ENCODE measurements at regions not wholly inside any gene's neighbourhood (a gene's known extent, or its start where the extent isn't known, plus 50 kb on each side); places are given as distances from the start of the nearest gene placed in this dataset.

DNA sequence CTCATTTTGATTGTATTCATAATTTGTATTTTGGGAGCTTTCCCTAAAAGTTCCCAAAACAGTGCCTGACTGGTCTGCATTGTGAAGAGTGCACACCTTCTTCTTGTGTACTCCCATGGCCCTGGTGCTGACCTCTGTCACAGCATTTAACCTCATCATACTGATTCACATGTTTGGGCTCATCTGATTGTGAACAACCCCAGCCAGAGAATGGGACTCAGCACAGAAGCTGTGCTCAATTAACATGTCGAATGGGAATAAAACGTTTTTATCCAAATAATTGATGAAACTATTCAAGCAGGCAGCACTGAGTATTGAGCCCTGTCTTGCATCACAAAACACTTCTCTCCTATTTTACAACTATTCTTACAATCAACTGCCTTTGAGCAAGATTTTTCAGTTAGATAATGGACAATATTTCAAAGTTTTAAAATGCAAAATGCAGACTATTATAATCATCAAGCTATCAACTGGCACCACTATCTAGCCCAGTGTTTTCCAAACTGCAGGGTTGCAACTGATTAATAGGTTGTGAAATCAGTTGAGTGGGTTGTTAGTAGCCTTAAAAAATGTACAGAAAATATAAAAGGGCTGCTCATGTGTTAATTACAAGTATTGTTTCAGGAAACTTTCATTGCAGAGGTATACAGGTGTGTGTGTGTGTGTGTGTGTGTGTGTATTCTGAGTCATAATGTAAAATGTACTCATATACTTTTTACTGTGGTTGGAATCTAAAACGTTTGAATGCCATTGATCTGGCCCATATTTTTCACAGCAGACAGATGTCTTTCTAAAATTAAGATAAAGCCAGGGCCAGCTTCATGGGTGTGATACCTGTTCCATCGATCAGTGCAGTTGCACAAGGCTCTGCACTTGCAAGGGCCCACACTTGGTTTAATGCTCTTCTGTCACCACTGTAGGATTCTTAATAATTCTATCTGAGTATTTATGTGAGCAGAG is 190.5 kb downstream of the PIK3R1 start:
- ATAC-seq (no peak), DNase-seq (ENCODE audit: low spot score) (no peak)
- H3K79me2 ChIP-seq (replicated peaks; ENCODE audit: insufficient read depth) = no peaks in the 10 kb centered on the region
- H2AFZ ChIP-seq = peak overlapping the region; percentile 86
- Mint-ChIP-seq H3K4me3 (no peak overlapping the region), H3K36me3 (ENCODE audit: low read depth) (peaks cover 4% of the 10 kb centered on the region; the same call in 2 of the 3 replicates), H3K27ac (peak overlapping the region; percentile 71; the same call in 1 of the 2 replicates), H3K4me1 (peaks cover 34% of the 10 kb centered on the region), H3K9me3 (no peaks in the 10 kb centered on the region; the same call in 2 of the 3 replicates), H3K27me3 (ENCODE audit: insufficient read depth, low read depth, poor library complexity) (no peaks in the 10 kb centered on the region)
- H3K4me2 ChIP-seq = 0 out of 2 replicates have a peak overlapping the region, but pooled peaks have one; percentile 1
- peaks cover 9% of the 10 kb centered on the region for H3K9me2 ChIP-seq (ENCODE audit: insufficient read depth)
- no peak overlapping the region for H3K4me3 ChIP-seq
- no peaks in the 10 kb centered on the region for H3F3A ChIP-seq (replicated peaks; ENCODE audit: low read depth)
- no peaks in the 10 kb centered on the region for H4K20me1 ChIP-seq (replicated peaks; ENCODE audit: insufficient read depth)
- no peaks in the 10 kb centered on the region for H3K27me3 ChIP-seq (ENCODE audit: insufficient read depth)
- H3K4me1 ChIP-seq (ENCODE audit: insufficient read depth) = peaks cover 31% of the 10 kb centered on the region
- H3K27ac ChIP-seq (ENCODE audit: low read depth) = no peak overlapping the region
- TF ChIP-seq POLR2AphosphoS5 (IDR thresholded peaks at IDR 0.05; ENCODE audit: low read depth) = no peak
- TF ChIP-seq, protein P1, sequence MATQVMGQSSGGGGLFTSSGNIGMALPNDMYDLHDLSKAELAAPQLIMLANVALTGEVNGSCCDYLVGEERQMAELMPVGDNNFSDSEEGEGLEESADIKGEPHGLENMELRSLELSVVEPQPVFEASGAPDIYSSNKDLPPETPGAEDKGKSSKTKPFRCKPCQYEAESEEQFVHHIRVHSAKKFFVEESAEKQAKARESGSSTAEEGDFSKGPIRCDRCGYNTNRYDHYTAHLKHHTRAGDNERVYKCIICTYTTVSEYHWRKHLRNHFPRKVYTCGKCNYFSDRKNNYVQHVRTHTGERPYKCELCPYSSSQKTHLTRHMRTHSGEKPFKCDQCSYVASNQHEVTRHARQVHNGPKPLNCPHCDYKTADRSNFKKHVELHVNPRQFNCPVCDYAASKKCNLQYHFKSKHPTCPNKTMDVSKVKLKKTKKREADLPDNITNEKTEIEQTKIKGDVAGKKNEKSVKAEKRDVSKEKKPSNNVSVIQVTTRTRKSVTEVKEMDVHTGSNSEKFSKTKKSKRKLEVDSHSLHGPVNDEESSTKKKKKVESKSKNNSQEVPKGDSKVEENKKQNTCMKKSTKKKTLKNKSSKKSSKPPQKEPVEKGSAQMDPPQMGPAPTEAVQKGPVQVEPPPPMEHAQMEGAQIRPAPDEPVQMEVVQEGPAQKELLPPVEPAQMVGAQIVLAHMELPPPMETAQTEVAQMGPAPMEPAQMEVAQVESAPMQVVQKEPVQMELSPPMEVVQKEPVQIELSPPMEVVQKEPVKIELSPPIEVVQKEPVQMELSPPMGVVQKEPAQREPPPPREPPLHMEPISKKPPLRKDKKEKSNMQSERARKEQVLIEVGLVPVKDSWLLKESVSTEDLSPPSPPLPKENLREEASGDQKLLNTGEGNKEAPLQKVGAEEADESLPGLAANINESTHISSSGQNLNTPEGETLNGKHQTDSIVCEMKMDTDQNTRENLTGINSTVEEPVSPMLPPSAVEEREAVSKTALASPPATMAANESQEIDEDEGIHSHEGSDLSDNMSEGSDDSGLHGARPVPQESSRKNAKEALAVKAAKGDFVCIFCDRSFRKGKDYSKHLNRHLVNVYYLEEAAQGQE (IDR thresholded peaks at IDR 0.05; ENCODE audit: unreplicated experiment) = no peak
- TF ChIP-seq, protein P2, sequence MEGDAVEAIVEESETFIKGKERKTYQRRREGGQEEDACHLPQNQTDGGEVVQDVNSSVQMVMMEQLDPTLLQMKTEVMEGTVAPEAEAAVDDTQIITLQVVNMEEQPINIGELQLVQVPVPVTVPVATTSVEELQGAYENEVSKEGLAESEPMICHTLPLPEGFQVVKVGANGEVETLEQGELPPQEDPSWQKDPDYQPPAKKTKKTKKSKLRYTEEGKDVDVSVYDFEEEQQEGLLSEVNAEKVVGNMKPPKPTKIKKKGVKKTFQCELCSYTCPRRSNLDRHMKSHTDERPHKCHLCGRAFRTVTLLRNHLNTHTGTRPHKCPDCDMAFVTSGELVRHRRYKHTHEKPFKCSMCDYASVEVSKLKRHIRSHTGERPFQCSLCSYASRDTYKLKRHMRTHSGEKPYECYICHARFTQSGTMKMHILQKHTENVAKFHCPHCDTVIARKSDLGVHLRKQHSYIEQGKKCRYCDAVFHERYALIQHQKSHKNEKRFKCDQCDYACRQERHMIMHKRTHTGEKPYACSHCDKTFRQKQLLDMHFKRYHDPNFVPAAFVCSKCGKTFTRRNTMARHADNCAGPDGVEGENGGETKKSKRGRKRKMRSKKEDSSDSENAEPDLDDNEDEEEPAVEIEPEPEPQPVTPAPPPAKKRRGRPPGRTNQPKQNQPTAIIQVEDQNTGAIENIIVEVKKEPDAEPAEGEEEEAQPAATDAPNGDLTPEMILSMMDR (conservative IDR thresholded peaks at IDR 0.05; ENCODE audit: low read depth in 2 of 2) = no peak
- no peak for TF ChIP-seq CREB1 (CRISPR knock-in tag; IDR thresholded peaks at IDR 0.05; ENCODE audit: low read depth)
- no peak for TF ChIP-seq STAT1 (IDR thresholded peaks at IDR 0.05; ENCODE audit: unreplicated experiment)
- no peak for TF ChIP-seq EZH2 (IDR thresholded peaks at IDR 0.05; ENCODE audit: low read depth, unreplicated experiment)
- no peak for TF ChIP-seq NANOG (IDR thresholded peaks at IDR 0.05; ENCODE audit: borderline replicate concordance)
- TF ChIP-seq, protein P3, sequence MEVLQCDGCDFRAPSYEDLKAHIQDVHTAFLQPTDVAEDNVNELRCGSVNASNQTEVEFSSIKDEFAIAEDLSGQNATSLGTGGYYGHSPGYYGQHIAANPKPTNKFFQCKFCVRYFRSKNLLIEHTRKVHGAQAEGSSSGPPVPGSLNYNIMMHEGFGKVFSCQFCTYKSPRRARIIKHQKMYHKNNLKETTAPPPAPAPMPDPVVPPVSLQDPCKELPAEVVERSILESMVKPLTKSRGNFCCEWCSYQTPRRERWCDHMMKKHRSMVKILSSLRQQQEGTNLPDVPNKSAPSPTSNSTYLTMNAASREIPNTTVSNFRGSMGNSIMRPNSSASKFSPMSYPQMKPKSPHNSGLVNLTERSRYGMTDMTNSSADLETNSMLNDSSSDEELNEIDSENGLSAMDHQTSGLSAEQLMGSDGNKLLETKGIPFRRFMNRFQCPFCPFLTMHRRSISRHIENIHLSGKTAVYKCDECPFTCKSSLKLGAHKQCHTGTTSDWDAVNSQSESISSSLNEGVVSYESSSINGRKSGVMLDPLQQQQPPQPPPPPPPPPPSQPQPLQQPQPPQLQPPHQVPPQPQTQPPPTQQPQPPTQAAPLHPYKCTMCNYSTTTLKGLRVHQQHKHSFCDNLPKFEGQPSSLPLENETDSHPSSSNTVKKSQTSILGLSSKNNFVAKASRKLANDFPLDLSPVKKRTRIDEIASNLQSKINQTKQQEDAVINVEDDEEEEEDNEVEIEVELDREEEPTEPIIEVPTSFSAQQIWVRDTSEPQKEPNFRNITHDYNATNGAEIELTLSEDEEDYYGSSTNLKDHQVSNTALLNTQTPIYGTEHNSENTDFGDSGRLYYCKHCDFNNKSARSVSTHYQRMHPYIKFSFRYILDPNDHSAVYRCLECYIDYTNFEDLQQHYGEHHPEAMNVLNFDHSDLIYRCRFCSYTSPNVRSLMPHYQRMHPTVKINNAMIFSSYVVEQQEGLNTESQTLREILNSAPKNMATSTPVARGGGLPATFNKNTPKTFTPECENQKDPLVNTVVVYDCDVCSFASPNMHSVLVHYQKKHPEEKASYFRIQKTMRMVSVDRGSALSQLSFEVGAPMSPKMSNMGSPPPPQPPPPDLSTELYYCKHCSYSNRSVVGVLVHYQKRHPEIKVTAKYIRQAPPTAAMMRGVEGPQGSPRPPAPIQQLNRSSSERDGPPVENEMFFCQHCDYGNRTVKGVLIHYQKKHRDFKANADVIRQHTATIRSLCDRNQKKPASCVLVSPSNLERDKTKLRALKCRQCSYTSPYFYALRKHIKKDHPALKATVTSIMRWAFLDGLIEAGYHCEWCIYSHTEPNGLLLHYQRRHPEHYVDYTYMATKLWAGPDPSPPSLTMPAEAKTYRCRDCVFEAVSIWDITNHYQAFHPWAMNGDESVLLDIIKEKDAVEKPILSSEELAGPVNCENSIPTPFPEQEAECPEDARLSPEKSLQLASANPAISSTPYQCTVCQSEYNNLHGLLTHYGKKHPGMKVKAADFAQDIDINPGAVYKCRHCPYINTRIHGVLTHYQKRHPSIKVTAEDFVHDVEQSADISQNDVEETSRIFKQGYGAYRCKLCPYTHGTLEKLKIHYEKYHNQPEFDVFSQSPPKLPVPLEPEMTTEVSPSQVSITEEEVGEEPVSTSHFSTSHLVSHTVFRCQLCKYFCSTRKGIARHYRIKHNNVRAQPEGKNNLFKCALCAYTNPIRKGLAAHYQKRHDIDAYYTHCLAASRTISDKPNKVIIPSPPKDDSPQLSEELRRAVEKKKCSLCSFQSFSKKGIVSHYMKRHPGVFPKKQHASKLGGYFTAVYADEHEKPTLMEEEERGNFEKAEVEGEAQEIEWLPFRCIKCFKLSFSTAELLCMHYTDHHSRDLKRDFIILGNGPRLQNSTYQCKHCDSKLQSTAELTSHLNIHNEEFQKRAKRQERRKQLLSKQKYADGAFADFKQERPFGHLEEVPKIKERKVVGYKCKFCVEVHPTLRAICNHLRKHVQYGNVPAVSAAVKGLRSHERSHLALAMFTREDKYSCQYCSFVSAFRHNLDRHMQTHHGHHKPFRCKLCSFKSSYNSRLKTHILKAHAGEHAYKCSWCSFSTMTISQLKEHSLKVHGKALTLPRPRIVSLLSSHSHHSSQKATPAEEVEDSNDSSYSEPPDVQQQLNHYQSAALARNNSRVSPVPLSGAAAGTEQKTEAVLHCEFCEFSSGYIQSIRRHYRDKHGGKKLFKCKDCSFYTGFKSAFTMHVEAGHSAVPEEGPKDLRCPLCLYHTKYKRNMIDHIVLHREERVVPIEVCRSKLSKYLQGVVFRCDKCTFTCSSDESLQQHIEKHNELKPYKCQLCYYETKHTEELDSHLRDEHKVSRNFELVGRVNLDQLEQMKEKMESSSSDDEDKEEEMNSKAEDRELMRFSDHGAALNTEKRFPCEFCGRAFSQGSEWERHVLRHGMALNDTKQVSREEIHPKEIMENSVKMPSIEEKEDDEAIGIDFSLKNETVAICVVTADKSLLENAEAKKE (CRISPR knock-in tag; IDR thresholded peaks at IDR 0.05) = no peak
- TF ChIP-seq, protein P4, sequence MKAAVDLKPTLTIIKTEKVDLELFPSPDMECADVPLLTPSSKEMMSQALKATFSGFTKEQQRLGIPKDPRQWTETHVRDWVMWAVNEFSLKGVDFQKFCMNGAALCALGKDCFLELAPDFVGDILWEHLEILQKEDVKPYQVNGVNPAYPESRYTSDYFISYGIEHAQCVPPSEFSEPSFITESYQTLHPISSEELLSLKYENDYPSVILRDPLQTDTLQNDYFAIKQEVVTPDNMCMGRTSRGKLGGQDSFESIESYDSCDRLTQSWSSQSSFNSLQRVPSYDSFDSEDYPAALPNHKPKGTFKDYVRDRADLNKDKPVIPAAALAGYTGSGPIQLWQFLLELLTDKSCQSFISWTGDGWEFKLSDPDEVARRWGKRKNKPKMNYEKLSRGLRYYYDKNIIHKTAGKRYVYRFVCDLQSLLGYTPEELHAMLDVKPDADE (IDR thresholded peaks at IDR 0.05) = no peak
- TF ChIP-seq JUNB (IDR thresholded peaks at IDR 0.05; ENCODE audit: unreplicated experiment) = no peak
- no peak for TF ChIP-seq EZH2phosphoT487 (IDR thresholded peaks at IDR 0.05; ENCODE audit: unreplicated experiment)
- TF ChIP-seq ZNF331 (CRISPR knock-in tag; IDR thresholded peaks at IDR 0.05; ENCODE audit: low read depth) = no peak
- no peak for TF ChIP-seq ZNF114 (CRISPR knock-in tag; IDR thresholded peaks at IDR 0.05)
- H3K36me3 ChIP-seq (ENCODE audit: insufficient read depth) = no peaks in the 10 kb centered on the region

Measured in GM23338 (cell line).